ENCODE measurements at regions not wholly inside any gene's neighbourhood (a gene's known extent, or its start where the extent isn't known, plus 50 kb on each side); places are given as distances from the start of the nearest gene placed in this dataset.

GRCh38 chr14:100638211-100638855, 51.1 kb upstream of the BEGAIN start:
- POLR2A ChIA-PET, result interaction anchor here (0.8 kb wide), 1 partner anchor 21 kb away, joined by 4 read pairs; no protein-coding TSS in a partner anchor

GRCh38 chr14:100639280-100639679, 52.1 kb upstream of the BEGAIN start:
- Mint-ChIP-seq H3K9me3 (no peaks in the 10 kb centered on the region), H3K4me3 (no peak overlapping the region), H3K27me3 (no peaks in the 10 kb centered on the region), H3K4me1 (ENCODE audit: low read depth) (peaks cover 35% of the 10 kb centered on the region), H3K36me3 (ENCODE audit: low read depth) (no peaks in the 10 kb centered on the region), H3K27ac (no peak overlapping the region)
- ChIA-PET CTCF (interaction anchor here (1.4 to 1.9 kb wide), 2 partner anchors 14 to 23 kb away, joined by 3 to 8 read pairs; no protein-coding TSS in a partner anchor), POLR2A (interaction anchor here (0.8 kb wide), 1 partner anchor 22 kb away, joined by 4 read pairs; no protein-coding TSS in a partner anchor)
- TF ChIP-seq, protein P1, sequence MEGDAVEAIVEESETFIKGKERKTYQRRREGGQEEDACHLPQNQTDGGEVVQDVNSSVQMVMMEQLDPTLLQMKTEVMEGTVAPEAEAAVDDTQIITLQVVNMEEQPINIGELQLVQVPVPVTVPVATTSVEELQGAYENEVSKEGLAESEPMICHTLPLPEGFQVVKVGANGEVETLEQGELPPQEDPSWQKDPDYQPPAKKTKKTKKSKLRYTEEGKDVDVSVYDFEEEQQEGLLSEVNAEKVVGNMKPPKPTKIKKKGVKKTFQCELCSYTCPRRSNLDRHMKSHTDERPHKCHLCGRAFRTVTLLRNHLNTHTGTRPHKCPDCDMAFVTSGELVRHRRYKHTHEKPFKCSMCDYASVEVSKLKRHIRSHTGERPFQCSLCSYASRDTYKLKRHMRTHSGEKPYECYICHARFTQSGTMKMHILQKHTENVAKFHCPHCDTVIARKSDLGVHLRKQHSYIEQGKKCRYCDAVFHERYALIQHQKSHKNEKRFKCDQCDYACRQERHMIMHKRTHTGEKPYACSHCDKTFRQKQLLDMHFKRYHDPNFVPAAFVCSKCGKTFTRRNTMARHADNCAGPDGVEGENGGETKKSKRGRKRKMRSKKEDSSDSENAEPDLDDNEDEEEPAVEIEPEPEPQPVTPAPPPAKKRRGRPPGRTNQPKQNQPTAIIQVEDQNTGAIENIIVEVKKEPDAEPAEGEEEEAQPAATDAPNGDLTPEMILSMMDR (IDR thresholded peaks at IDR 0.05), result no peak
- DNase-seq, result no peak
- intact Hi-C loops (cut with micrococcal nuclease), result no loop called here
- ATAC-seq, result no peak

More at GRCh38 chr14:100638211-100638855, 51.1 kb upstream of the BEGAIN start:
- intact Hi-C loops (cut with micrococcal nuclease), result no loop called here
- Mint-ChIP-seq H3K4me3 (no peak overlapping the region), H3K4me1 (ENCODE audit: low read depth) (peaks cover 34% of the 10 kb centered on the region), H3K9me3 (no peaks in the 10 kb centered on the region), H3K27ac (no peak overlapping the region), H3K27me3 (no peaks in the 10 kb centered on the region), H3K36me3 (ENCODE audit: low read depth) (no peaks in the 10 kb centered on the region)
- CTCF ChIA-PET, result interaction anchor here (0.9 to 1.9 kb wide), 2 partner anchors 12 to 15 kb away, joined by 4 to 8 read pairs; no protein-coding TSS in a partner anchor
- DNase-seq, result no peak
- ATAC-seq, result no peak
- TF ChIP-seq, protein P1 (IDR thresholded peaks at IDR 0.05), result no peak

GRCh38 chr14:100640471-100641273, 53.5 kb upstream of the BEGAIN start:
- H3K9me3 Mint-ChIP-seq, result no peaks in the 10 kb centered on the region
- ChIA-PET POLR2A (interaction anchor here (1.0 kb wide), 1 partner anchor 258 kb away, joined by 3 read pairs; no protein-coding TSS in a partner anchor), CTCF (interaction anchor here (1.4 kb wide), 1 partner anchor 22 kb away, joined by 3 read pairs; no protein-coding TSS in a partner anchor)
- no peaks in the 10 kb centered on the region for H3K36me3 Mint-ChIP-seq (ENCODE audit: low read depth)
- TF ChIP-seq, protein P1 (IDR thresholded peaks at IDR 0.05), result peak; percentile 32
- peak overlapping the region; percentile 32 for H3K27ac Mint-ChIP-seq
- H3K4me3 Mint-ChIP-seq, result no peak overlapping the region
- peaks cover 49% of the 10 kb centered on the region for H3K4me1 Mint-ChIP-seq (ENCODE audit: low read depth)
- intact Hi-C loops (cut with micrococcal nuclease), result no loop called here
- no peaks in the 10 kb centered on the region for H3K27me3 Mint-ChIP-seq
- ATAC-seq, result peak; percentile 85
- DNase-seq, result peak; percentile 91

GRCh38 chr14:100641274-100641860, 54.1 kb upstream of the BEGAIN start:
- Mint-ChIP-seq H3K27ac (no peak overlapping the region), H3K4me3 (no peak overlapping the region), H3K9me3 (peaks cover 2% of the 10 kb centered on the region), H3K27me3 (no peaks in the 10 kb centered on the region), H3K36me3 (ENCODE audit: low read depth) (no peaks in the 10 kb centered on the region), H3K4me1 (ENCODE audit: low read depth) (peaks cover 53% of the 10 kb centered on the region)
- intact Hi-C loops (cut with micrococcal nuclease), result no loop called here
- ChIA-PET CTCF (interaction anchor here (0.9 to 1.4 kb wide), 2 partner anchors 21 to 116 kb away, joined by 3 read pairs; no protein-coding TSS in a partner anchor), POLR2A (no interaction called here)
- ATAC-seq (no peak), DNase-seq (no peak)
- TF ChIP-seq, protein P1 (IDR thresholded peaks at IDR 0.05), result no peak

Measured in activated CD8-positive, alpha-beta T cell treated with anti-CD3 and anti-CD28 coated beads for 36 hours (primary cell).